Heart left ventricle (tissue), 13 donors: ENCODE measurements at regions not wholly inside any gene's neighbourhood (a gene's known extent, or its start where the extent isn't known, plus 50 kb on each side); places are given as distances from the start of the nearest gene placed in this dataset.

Experiments used
- POLR2A ChIP-seq, 2 donors: fragments of 450-650 bp; IDR thresholded peaks; one replicate each; pipeline ENCODE4 v1.6.1; 2017; ENCODE audit warnings: antibody characterized with exemption in 2 of 2, mild to moderate bottlenecking in 2 of 2, moderate library complexity in 2 of 2
- TF ChIP-seq, protein P1 (sequence below), 12 donors: fragments of 200-600 bp; sonication (generic) in 4 of 12; IDR thresholded peaks; one replicate each; pipeline versions ENCODE4 v1.5.0 to v1.8.0; 2018 to 2022; ENCODE audit warnings: antibody characterized with exemption in 12 of 12, mild to moderate bottlenecking in 5 of 12
- donor health status: ischemic (EF 13 %, LVEDD 7.1; RV severe dilation, severe dysfunction).
- donor health status: DM: no; HTN: yes; CAD: no.
- donor health status: DM: no; HTN: no; CAD: no.
- donor health status: ischemic (EF 25% LVEDD 6.9; RV normal size, moderate dysfunction).
- donor health status: ischemic (EF 25% LVEDD 5.7; RV mildly dilated, moderate dysfunction).
- donor health status: ischemic (EF 35%, LVEDD 5.7; RV mildly dilated, moderate dysfunction).
- donor health status: nonischemic (EF 11% LVEDD 7.7; RV severe dilation, severe dysfunction).
- donor health status: DM: yes; HTN: yes; CAD: no.
- donor health status: PGD.
- donor health status: ischemic (EF 29% LVEDD 5.4; RV normal size, mild dysfunction).
- donor health status: nonischemic (EF 23%, LVEDD 6.1; RV moderate dilation, normal function).

DNA sequence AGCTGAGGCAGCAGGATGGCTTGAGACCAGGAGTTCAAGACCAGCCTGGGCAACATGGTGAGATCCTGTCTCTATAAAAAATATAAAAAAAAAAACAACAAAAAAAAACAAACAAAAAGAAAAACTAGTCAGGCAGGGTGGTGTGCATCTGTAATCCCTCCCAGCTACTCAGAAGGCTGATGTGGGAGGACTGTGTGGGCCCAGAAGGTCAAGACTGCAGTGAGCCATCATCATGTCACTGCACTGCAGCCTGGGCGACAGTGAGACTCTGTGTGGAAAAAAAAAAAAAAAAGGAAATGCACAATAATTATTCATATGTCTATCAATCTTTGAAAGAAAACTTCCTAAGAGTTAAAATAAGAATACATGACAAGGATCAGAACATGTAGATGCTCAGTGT, 178.3 kb downstream of the SEM1 start:
- TF ChIP-seq, protein P1, sequence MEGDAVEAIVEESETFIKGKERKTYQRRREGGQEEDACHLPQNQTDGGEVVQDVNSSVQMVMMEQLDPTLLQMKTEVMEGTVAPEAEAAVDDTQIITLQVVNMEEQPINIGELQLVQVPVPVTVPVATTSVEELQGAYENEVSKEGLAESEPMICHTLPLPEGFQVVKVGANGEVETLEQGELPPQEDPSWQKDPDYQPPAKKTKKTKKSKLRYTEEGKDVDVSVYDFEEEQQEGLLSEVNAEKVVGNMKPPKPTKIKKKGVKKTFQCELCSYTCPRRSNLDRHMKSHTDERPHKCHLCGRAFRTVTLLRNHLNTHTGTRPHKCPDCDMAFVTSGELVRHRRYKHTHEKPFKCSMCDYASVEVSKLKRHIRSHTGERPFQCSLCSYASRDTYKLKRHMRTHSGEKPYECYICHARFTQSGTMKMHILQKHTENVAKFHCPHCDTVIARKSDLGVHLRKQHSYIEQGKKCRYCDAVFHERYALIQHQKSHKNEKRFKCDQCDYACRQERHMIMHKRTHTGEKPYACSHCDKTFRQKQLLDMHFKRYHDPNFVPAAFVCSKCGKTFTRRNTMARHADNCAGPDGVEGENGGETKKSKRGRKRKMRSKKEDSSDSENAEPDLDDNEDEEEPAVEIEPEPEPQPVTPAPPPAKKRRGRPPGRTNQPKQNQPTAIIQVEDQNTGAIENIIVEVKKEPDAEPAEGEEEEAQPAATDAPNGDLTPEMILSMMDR (IDR thresholded peaks at IDR 0.05): no peak
- TF ChIP-seq POLR2A (IDR thresholded peaks at IDR 0.05): no peak
